Fibroblast of gingiva (primary cell): ENCODE measurements at regions not wholly inside any gene's neighbourhood (a gene's known extent, or its start where the extent isn't known, plus 50 kb on each side); places are given as distances from the start of the nearest gene placed in this dataset.

Source experiments
- DNase-seq: peaks from one replicate; pipeline ENCODE4 v3.0.0-alpha.2; 2011; ENCODE audit warnings: low read depth

GRCh38 chr15:96524676-96525417 is 194.3 kb downstream of the NR2F2 start:
- no peak for DNase-seq

- DNase-seq, result no peak
These were observed 204.6 kb downstream of the NR2F2 start for GRCh38 chr15:96535148-96535547.

GRCh38 chr15:96538491-96538890 is 208.0 kb downstream of the NR2F2 start:
- no peak for DNase-seq

- DNase-seq, result no peak
These were observed 209.8 kb downstream of the NR2F2 start for GRCh38 chr15:96540283-96540682.

DNA sequence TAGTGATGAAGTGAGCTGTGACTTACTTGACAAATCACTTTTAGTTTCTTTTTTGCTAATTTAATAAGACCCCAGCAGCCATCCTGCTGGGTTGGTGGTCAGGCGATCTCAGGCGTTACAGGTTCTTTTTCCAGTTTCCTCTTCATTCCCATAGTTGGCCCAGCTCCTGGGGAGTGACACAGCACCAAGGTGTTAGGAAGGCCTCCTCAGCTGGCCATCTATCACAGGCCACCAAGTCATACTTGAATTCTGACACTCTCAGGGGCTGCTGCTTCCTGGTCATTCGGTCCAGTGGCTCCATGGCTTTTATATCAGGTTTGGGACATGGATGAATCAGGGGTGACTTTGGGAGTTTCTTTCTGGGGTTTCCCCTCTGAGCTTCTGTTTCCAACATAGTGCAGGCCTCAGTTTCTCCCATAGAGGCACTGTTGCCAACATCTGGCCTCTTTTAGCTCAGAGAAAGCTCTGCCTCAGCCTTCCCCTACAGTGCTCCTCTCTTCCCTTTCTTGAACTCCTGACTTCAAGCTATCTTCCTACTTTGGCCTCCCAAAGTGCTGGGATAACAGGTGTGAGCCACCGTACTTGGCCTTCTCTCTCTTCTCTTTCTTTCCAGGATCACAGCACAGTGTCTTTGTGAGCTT is 211.8 kb downstream of the NR2F2 start:
- DNase-seq, result no peak

DNA sequence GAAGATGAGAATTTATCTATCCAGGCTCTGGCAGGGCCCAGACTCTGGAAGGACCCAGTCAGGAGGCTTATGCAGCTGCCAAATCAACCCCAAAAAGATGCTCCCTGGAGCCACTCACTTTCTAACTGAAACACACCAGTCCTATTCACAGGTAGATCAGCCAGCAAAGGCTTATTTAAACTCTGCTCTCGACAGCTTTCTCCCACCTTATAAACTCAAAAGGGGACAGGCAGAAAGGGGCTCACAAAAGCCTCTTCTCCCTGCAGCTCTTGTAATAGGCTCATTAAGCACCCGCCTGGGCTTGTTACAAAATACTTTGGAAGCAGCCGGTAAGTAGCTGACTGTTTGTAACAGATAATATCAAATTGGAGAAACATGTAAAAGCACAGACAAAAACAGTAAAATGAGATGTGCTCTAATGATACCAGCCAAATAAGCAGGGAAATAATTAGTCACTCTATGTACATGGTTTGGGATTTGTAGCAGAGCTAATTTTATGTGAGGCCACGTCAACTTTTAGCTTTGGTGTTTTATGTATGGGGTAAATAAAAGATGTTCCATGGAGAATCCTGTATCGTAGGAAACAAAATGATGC is 213.8 kb downstream of the NR2F2 start:
- DNase-seq, result no peak

DNA sequence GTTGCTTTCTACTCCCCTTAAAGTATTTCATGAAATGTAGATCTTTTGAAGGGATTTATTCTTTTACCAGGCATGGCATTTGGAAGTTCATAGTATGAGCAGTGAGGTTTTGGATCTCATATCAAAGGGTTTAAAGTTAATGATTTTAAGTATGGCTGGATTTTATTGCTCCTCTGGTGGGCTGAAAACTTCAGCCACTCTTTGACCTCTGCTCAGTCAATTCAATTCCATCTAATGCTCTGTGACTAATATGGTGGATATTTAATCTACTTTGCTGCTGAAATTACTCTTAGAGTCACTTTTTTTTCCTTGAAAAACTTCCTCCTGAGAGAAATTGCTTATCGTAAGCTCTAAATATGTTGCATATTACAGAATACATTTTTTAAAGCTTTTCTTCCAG is 218.6 kb downstream of the NR2F2 start:
- DNase-seq, result no peak

GRCh38 chr15:96551196-96551595 is 220.7 kb downstream of the NR2F2 start:
- DNase-seq, result no peak

DNA sequence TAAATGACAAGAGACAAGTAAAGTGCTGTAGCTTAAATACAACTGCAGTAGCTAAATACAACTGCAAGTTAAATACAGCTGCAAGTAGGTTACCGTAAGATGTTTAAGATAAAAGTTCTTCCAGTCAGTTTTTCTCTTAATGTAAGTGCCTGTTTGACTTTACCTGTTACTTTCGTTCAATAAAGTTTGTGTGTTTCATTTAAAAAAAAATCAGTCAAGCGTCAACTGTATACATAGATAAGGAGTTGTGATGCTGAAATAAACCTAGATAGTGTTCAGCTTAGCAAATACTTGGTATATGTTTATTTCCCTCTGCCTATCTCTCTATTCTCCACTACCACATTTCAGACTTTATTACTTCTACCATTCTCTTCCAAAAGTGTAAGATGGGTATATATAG is 221.2 kb downstream of the NR2F2 start:
- no peak for DNase-seq

DNA sequence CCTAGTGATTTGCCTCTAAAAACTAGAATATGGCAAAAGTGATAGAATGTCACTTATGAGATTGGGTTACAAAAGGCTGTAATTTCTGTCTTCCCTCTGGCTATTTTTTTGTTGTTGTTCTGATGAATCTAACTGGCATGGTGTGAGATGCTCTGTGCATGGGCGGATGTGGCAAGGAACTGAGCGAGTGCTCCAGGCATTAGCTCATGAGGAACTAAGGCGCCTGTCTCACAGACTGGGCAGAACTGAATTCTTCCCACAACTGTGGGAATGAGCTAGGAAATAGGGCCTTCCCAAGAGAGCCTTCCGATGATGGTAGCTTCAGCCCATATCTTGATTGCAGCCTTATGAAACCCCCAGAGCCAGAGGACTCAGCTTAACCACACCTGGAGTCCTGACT is 222.5 kb downstream of the NR2F2 start:
- no peak for DNase-seq

DNA sequence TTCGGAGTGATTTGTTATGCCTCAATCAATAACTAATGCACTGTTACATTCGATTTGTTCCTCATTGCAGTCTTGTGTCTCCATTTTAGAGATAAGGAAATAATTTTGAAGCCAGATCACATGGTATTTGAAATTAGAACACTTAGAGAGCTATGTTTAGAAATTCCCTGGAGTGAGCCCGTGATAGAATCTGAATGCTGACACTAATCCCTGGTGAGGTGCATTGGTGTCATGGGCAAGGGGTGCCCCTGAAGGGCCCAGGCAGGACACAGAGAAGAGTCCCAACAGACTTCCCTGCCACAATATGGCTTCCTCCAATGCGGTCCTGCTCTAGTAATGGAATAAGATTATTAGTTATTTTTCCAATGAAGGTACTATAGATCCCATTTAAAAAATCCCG is 223.0 kb downstream of the NR2F2 start:
- no peak for DNase-seq

GRCh38 chr15:96553931-96554330 is 223.4 kb downstream of the NR2F2 start:
- no peak for DNase-seq

- DNase-seq, result no peak
These were observed 224.0 kb downstream of the NR2F2 start for GRCh38 chr15:96554541-96554940.

DNA sequence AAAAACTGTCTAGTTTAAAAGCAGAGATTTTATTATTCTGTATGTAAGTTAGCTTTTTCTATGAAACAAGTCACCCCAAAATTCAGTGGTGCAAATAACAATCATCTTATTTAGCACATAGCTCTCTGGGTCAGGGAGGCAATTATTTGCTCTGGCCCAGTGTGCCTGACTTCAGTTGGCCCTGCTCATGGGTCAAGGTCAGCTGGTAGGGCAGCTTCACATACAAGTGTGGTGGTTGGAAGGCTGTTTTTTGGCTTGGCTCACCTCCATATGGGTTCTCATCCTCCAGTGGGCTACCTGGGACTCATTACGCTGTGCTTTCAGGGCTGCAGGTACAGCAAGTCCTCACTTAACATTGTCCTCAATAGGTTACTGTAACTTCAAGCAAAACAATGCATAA is 228.6 kb downstream of the NR2F2 start:
- DNase-seq, result no peak

DNA sequence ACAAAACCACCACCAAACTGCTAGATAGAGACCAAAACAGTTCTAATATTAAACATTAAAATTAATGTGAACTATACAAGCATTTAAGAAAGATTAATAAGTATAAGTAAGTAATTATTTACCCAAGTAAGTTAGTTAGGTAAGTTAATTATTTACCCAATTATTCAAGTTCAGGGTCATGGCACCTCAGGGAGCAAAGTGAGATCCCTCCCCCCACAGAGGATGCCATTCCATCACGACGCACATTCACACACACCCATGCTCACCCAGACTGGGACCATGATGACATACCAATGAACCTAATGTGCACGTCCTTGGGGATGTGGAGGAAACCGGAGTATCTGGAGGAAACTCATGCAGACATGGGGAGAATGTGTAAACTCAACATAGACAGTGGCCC is 229.1 kb downstream of the NR2F2 start:
- DNase-seq, result no peak

GRCh38 chr15:96560246-96560895 is 229.9 kb downstream of the NR2F2 start:
- DNase-seq, result no peak

DNA sequence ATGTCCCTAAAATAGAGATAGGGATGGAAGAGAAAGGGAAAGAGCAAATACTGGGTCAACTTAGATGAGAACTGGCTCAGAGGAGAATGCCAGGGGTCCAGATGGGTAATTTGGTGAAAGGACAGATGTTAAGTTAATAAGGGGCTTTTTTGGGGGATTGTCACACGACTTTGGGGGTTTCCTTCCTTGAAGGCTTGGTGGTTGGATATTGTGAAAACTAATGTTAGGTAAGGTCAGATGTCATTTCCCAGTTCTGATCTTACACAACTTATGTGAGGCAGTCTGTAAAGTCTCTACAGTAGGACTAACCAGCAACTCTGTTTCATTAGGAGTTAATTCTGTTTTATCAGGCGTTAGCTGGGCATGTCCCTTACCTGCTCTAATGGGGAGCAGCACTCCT is 231.1 kb downstream of the NR2F2 start:
- no peak for DNase-seq

- DNase-seq, result no peak
These were observed 234.0 kb downstream of the NR2F2 start for GRCh38 chr15:96564546-96564945.

GRCh38 chr15:96565266-96565665 is 234.8 kb downstream of the NR2F2 start:
- no peak for DNase-seq

DNA sequence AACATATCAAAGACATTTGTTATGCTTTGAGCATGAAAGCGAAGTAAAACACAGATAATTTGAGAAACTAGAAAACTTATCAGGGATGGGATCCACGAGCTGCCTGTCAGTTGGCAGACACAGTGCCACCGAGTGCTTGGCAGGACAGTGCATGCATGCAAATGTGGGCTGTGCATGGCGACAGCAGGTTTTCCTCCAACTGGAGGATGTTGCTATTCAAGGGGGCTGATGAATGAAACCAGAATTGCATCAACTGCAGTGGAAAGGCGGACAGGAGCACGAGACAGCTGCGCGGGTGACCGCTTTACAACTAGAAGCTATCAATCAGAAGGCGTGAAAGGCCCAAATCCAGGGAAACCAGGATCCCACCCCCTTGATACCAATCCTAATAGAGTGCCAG is 244.3 kb downstream of the NR2F2 start:
- no peak for DNase-seq

DNA sequence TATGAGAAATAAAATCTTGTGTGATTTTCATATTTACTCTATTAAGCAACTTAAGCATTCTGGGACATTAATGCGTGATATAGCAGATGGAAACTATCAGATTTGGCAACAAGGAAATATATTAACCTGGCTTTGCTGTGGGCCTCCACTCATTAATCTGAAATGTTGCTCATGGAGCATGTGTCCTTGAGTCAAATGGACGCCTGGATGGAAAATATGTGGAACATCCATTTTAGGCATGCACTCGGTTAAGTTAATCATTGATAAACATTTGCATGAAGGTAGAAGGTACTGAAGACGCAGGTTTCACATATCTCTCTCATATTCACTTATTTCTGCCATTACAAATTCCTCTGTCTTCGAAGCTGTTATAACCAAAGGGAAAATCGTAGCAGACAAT is 246.1 kb downstream of the NR2F2 start:
- no peak for DNase-seq

GRCh38 chr15:96578393-96578792 is 247.9 kb downstream of the NR2F2 start:
- no peak for DNase-seq

- DNase-seq, result no peak
These were observed 250.9 kb downstream of the NR2F2 start for GRCh38 chr15:96581371-96581770.
